HEK293 (cell line): ENCODE measurements at regions not wholly inside any gene's neighbourhood (a gene's known extent, or its start where the extent isn't known, plus 50 kb on each side); places are given as distances from the start of the nearest gene placed in this dataset.
"Not testable (repeated sequence)": the region's sequence is repeated elsewhere in the genome, so short reads cannot be mapped to it uniquely, and the experiment has no call there.

Experiments
- GLI2 ChIP-seq: fragments of 450-650 bp; formaldehyde crosslinking; IDR thresholded peaks from 2 replicates; pipeline ENCODE4; 2017; ENCODE audit warnings: missing biosample characterization, missing genetic modification characterization, low read depth, borderline replicate concordance
- SETDB1 ChIP-seq: IDR thresholded peaks from one replicate; pipeline ENCODE4 v1.6.1; 2017; ENCODE audit warnings: mild to moderate bottlenecking, low read length, moderate library complexity, mixed read lengths; ENCODE audit not compliant: insufficient read length
- ZBTB48 ChIP-seq: fragments of 450-650 bp; formaldehyde crosslinking; IDR thresholded peaks from 2 replicates; pipeline ENCODE4 v1.5.1; 2016; ENCODE audit warnings: missing biosample characterization, missing genetic modification characterization
- ZFP69B ChIP-seq: fragments of 450-650 bp; formaldehyde crosslinking; IDR thresholded peaks from 2 replicates; pipeline ENCODE4 v1.5.1; 2016; ENCODE audit warnings: missing biosample characterization, missing genetic modification characterization
- ZNF19 ChIP-seq: fragments of 450-650 bp; formaldehyde crosslinking; IDR thresholded peaks from 2 replicates; pipeline ENCODE4; 2016; ENCODE audit warnings: missing biosample characterization, missing genetic modification characterization, low read depth
- ZNF555 ChIP-seq: fragments of 450-650 bp; formaldehyde crosslinking; conservative IDR thresholded peaks from 2 replicates; pipeline ENCODE4 v1.5.1; 2017; ENCODE audit warnings: missing biosample characterization, mild to moderate bottlenecking, missing genetic modification characterization, inconsistent platforms
- TF ChIP-seq, protein P1 (sequence below): fragments of 450-650 bp; formaldehyde crosslinking; IDR thresholded peaks from 2 replicates; pipeline ENCODE4 v1.5.1; 2016; ENCODE audit warnings: missing biosample characterization, missing genetic modification characterization

DNA sequence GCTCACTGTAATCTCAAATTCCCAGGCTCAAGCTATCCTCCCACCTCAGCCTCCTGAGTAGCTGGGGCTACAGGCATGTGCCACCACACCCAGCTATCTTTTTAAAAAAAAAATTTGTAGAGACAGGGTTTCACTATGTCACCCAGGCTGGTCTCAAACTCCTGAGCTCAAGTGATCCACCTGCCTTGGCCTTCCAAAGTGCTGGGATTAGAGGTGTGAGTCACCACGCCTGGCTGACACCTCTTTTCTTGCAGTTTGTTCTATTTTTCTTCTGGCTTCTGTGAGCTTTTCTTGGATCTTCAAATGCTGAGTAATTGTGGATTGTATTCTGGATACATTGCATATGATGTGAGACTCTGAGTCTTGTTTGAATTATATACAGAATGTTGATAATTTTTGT is 137.3 kb upstream of the GK2 start:
- not testable (repeated sequence) for TF ChIP-seq SETDB1; ZFP69B (tag by site-specific recombination); ZNF555 (tag by site-specific recombination); ZNF19 (tag by site-specific recombination); ZBTB48 (tag by site-specific recombination); GLI2 (tag by site-specific recombination)
- TF ChIP-seq, protein P1, sequence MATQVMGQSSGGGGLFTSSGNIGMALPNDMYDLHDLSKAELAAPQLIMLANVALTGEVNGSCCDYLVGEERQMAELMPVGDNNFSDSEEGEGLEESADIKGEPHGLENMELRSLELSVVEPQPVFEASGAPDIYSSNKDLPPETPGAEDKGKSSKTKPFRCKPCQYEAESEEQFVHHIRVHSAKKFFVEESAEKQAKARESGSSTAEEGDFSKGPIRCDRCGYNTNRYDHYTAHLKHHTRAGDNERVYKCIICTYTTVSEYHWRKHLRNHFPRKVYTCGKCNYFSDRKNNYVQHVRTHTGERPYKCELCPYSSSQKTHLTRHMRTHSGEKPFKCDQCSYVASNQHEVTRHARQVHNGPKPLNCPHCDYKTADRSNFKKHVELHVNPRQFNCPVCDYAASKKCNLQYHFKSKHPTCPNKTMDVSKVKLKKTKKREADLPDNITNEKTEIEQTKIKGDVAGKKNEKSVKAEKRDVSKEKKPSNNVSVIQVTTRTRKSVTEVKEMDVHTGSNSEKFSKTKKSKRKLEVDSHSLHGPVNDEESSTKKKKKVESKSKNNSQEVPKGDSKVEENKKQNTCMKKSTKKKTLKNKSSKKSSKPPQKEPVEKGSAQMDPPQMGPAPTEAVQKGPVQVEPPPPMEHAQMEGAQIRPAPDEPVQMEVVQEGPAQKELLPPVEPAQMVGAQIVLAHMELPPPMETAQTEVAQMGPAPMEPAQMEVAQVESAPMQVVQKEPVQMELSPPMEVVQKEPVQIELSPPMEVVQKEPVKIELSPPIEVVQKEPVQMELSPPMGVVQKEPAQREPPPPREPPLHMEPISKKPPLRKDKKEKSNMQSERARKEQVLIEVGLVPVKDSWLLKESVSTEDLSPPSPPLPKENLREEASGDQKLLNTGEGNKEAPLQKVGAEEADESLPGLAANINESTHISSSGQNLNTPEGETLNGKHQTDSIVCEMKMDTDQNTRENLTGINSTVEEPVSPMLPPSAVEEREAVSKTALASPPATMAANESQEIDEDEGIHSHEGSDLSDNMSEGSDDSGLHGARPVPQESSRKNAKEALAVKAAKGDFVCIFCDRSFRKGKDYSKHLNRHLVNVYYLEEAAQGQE (tag by site-specific recombination) = not testable (repeated sequence)
